HepG2 (cell line): ENCODE measurements at regions not wholly inside any gene's neighbourhood (a gene's known extent, or its start where the extent isn't known, plus 50 kb on each side); places are given as distances from the start of the nearest gene placed in this dataset.

Experiments
- ATF3 ChIP-seq: sonication (generic); formaldehyde crosslinking; IDR thresholded peaks from 2 replicates; pipeline ENCODE4 v1.4.0; 2020; ENCODE audit warnings: missing genetic modification reagents
- CTCF ChIP-seq: sonication (generic); formaldehyde crosslinking; IDR thresholded peaks from 2 replicates; pipeline ENCODE4 v1.5.0; 2020; ENCODE audit warnings: mild to moderate bottlenecking, missing genetic modification reagents, moderate library complexity
- HOXD1 ChIP-seq: sonication (generic); formaldehyde crosslinking; IDR thresholded peaks from 2 replicates; pipeline ENCODE4 v1.5.0; 2020; ENCODE audit warnings: missing genetic modification reagents
- IRF2 ChIP-seq: IDR thresholded peaks from 2 replicates; pipeline ENCODE4 v1.6.1; 2018; ENCODE audit warnings: missing genetic modification reagents, missing compliant biosample characterization
- KAT7 ChIP-seq: IDR thresholded peaks from 2 replicates; pipeline ENCODE4 v1.6.1; 2018; ENCODE audit warnings: borderline replicate concordance, missing compliant biosample characterization
- MAZ ChIP-seq, 2 experiments: sonication (generic) in 1 of 2; formaldehyde crosslinking in 1 of 2; IDR thresholded peaks; 2 replicates each; pipeline versions ENCODE4 v1.5.0 to v1.6.1; 2012 to 2020; ENCODE audit warnings: low read depth in 2 of 2, mild to moderate bottlenecking in 2 of 2, borderline replicate concordance in 1 of 2, improper control_type of control experiment in 1 of 2, low read length in 1 of 2, missing genetic modification reagents in 1 of 2, moderate library complexity in 1 of 2
- TCF12 ChIP-seq, 2 experiments: fragments of 450-650 bp in 1 of 2; sonication (generic) in 1 of 2; formaldehyde crosslinking in 1 of 2; IDR thresholded peaks; 2 replicates each; pipeline versions ENCODE4 v1.6.1 to v1.8.0; 2017 to 2022; ENCODE audit warnings: antibody characterized with exemption in 1 of 2, mild to moderate bottlenecking in 1 of 2, missing genetic modification reagents in 1 of 2, moderate library complexity in 1 of 2
- XRCC5 ChIP-seq: fragments of 200-400 bp; formaldehyde crosslinking; optimal IDR thresholded peaks from 2 replicates; pipeline ENCODE3; 2017; ENCODE audit warnings: mild to moderate bottlenecking, low read length
- ZBTB34 ChIP-seq: sonication (generic); formaldehyde crosslinking; IDR thresholded peaks from 2 replicates; pipeline ENCODE4 v1.8.0; 2022; ENCODE audit warnings: mild to moderate bottlenecking, missing genetic modification reagents
- ZFX ChIP-seq: sonication (generic); formaldehyde crosslinking; IDR thresholded peaks from 2 replicates; pipeline ENCODE4 v1.4.0; 2020; ENCODE audit warnings: mild to moderate bottlenecking, low read depth, missing genetic modification reagents, moderate library complexity
- ZNF574 ChIP-seq: sonication (generic); formaldehyde crosslinking; IDR thresholded peaks from 2 replicates; pipeline ENCODE4 v1.4.0; 2020; ENCODE audit warnings: missing genetic modification reagents
- ZSCAN30 ChIP-seq: sonication (generic); formaldehyde crosslinking; IDR thresholded peaks from 2 replicates; pipeline ENCODE4 v1.5.0; 2020; ENCODE audit warnings: mild to moderate bottlenecking, missing genetic modification reagents
- TF ChIP-seq, protein P1 (sequence below): IDR thresholded peaks from 2 replicates; pipeline ENCODE4 v1.6.1; 2012; ENCODE audit warnings: inconsistent platforms
- TF ChIP-seq, protein P2 (sequence below), 2 experiments: sonication (generic) in 1 of 2; formaldehyde crosslinking in 1 of 2; IDR thresholded peaks; 2 replicates each; pipeline versions ENCODE4 v1.5.1 to v1.6.1; 2011 to 2020; ENCODE audit warnings: borderline replicate concordance in 1 of 2, low read depth in 1 of 2, low read length in 1 of 2, mild to moderate bottlenecking in 1 of 2, missing genetic modification reagents in 1 of 2, moderate library complexity in 1 of 2

DNA sequence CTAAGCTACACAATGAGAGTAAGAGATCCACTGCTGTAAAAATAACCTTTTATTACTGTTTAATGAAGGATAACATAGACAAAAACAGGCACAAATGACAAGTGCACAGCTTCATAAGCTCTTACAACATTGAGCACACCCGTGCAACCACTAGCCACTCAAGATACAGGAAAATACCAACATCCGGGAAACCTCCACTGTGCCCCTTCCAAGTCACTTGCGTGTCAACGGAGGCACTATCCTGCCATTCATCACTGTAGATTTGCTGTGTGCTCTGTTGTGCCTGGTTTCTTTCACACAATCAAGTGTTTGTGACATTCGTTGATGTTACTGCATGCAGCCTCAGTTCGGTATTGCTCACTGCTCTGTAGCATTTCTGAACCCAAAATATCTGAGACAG is 292.9 kb upstream of the MYT1L start:
- TF ChIP-seq ZSCAN30 (CRISPR knock-in tag): no peak
- no peak for TF ChIP-seq CTCF (CRISPR knock-in tag)
- TF ChIP-seq, protein P1, sequence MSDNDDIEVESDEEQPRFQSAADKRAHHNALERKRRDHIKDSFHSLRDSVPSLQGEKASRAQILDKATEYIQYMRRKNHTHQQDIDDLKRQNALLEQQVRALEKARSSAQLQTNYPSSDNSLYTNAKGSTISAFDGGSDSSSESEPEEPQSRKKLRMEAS: no peak
- TF ChIP-seq MAZ (IDR thresholded peaks at IDR 0.05; ENCODE audit: borderline replicate concordance, low read depth, low read length): no peak
- no peak for TF ChIP-seq MAZ (CRISPR knock-in tag; IDR thresholded peaks at IDR 0.05; ENCODE audit: low read depth)
- no peak for TF ChIP-seq ZFX (CRISPR knock-in tag)
- no peak for TF ChIP-seq XRCC5
- TF ChIP-seq IRF2 (CRISPR knock-in tag): no peak
- no peak for TF ChIP-seq ZNF574 (CRISPR knock-in tag)
- no peak for TF ChIP-seq ATF3 (CRISPR knock-in tag)
- no peak for TF ChIP-seq ZBTB34 (CRISPR knock-in tag)
- TF ChIP-seq, protein P2, sequence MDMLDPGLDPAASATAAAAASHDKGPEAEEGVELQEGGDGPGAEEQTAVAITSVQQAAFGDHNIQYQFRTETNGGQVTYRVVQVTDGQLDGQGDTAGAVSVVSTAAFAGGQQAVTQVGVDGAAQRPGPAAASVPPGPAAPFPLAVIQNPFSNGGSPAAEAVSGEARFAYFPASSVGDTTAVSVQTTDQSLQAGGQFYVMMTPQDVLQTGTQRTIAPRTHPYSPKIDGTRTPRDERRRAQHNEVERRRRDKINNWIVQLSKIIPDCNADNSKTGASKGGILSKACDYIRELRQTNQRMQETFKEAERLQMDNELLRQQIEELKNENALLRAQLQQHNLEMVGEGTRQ (IDR thresholded peaks at IDR 0.05; ENCODE audit: low read depth, low read length): no peak
- TF ChIP-seq, protein P2 (CRISPR knock-in tag; IDR thresholded peaks at IDR 0.05; ENCODE audit: borderline replicate concordance): no peak
- no peak for TF ChIP-seq HOXD1
- TF ChIP-seq TCF12 (IDR thresholded peaks at IDR 0.05): no peak
- TF ChIP-seq TCF12 (CRISPR knock-in tag; IDR thresholded peaks at IDR 0.05): no peak
- TF ChIP-seq KAT7 (CRISPR knock-in tag): no peak
